H9 (cell line): ENCODE measurements at regions not wholly inside any gene's neighbourhood (a gene's known extent, or its start where the extent isn't known, plus 50 kb on each side); places are given as distances from the start of the nearest gene placed in this dataset.

ENCODE experiments used
- DNase-seq: peaks from one replicate; pipeline ENCODE4 v3.0.0-alpha.2; 2017
- H2AFZ ChIP-seq: one replicate; pipeline ENCODE4 v1.6.1; 2013; ENCODE audit warnings: mild to moderate bottlenecking, low read length, control low read depth, moderate library complexity
- H2AK5ac ChIP-seq: 2 replicates; pipeline ENCODE4 v1.6.1; 2013; ENCODE audit warnings: low read length, control low read depth, mixed read lengths; ENCODE audit not compliant: insufficient read length
- H2BK120ac ChIP-seq: one replicate; pipeline ENCODE4 v1.6.1; 2013; ENCODE audit warnings: low read depth, mild to moderate bottlenecking, low read length, control low read depth, inconsistent platforms; ENCODE audit not compliant: poor library complexity, severe bottlenecking
- H2BK12ac ChIP-seq: 2 replicates; pipeline ENCODE4 v1.6.1; 2013; ENCODE audit warnings: low read length, control low read depth, mixed read lengths, low read depth; ENCODE audit not compliant: insufficient read length
- H2BK15ac ChIP-seq: 2 replicates; pipeline ENCODE4 v1.6.1; 2013; ENCODE audit warnings: low read depth, low read length, control low read depth
- H2BK20ac ChIP-seq: one replicate; pipeline ENCODE4 v1.6.1; 2013; ENCODE audit warnings: low read depth, mild to moderate bottlenecking, low read length, control low read depth, inconsistent platforms; ENCODE audit not compliant: poor library complexity, severe bottlenecking
- H2BK5ac ChIP-seq: 2 replicates; pipeline ENCODE4 v1.6.1; 2013; ENCODE audit warnings: low read length, control low read depth, mixed read lengths; ENCODE audit not compliant: insufficient read length
- H3K14ac ChIP-seq: 2 replicates; pipeline ENCODE4 v1.6.1; 2013; ENCODE audit warnings: low read length, control low read depth; ENCODE audit not compliant: insufficient read depth
- H3K18ac ChIP-seq: 2 replicates; pipeline ENCODE4 v1.6.1; 2013; ENCODE audit warnings: low read depth, mild to moderate bottlenecking, mixed read lengths, low read length, control low read depth; ENCODE audit not compliant: insufficient read length
- H3K23ac ChIP-seq: 2 replicates; pipeline ENCODE4 v1.6.1; 2013; ENCODE audit warnings: low read length, control low read depth, mixed read lengths, low read depth; ENCODE audit not compliant: insufficient read length
- H3K23me2 ChIP-seq: 2 replicates; pipeline ENCODE4 v1.6.1; 2013; ENCODE audit warnings: low read depth, mild to moderate bottlenecking, mixed read lengths, low read length, control low read depth; ENCODE audit not compliant: insufficient read length, poor library complexity, severe bottlenecking
- H3K27ac ChIP-seq: 2 replicates; pipeline ENCODE4 v1.5.1; 2013; ENCODE audit warnings: low read length, control low read depth, mixed read lengths, low read depth; ENCODE audit not compliant: insufficient read length
- H3K27me3 ChIP-seq: 2 replicates; pipeline ENCODE4 v1.6.1; 2013; ENCODE audit warnings: low read length, control low read depth, inconsistent platforms; ENCODE audit not compliant: insufficient read depth
- H3K4ac ChIP-seq: 2 replicates; pipeline ENCODE4 v1.6.1; 2013; ENCODE audit warnings: low read depth, mild to moderate bottlenecking, control low read depth, inconsistent platforms, low read length, moderate library complexity
- H3K4me1 ChIP-seq: 2 replicates; pipeline ENCODE4 v1.6.1; 2013; ENCODE audit warnings: low read length, control low read depth, inconsistent platforms; ENCODE audit not compliant: insufficient read depth
- H3K4me2 ChIP-seq: 2 replicates; pipeline ENCODE4 v1.6.1; 2013; ENCODE audit warnings: low read length, control low read depth, mixed read lengths; ENCODE audit not compliant: insufficient read length, insufficient read depth
- H3K56ac ChIP-seq: 2 replicates; pipeline ENCODE4 v1.6.1; 2013; ENCODE audit warnings: low read depth, mild to moderate bottlenecking, mixed read lengths, low read length, control low read depth; ENCODE audit not compliant: insufficient read length
- H3K79me1 ChIP-seq: 2 replicates; pipeline ENCODE4 v1.6.1; 2013; ENCODE audit warnings: low read depth, mild to moderate bottlenecking, moderate library complexity, low read length, control low read depth, inconsistent platforms; ENCODE audit not compliant: insufficient read depth, poor library complexity, severe bottlenecking
- H3K79me2 ChIP-seq: 2 replicates; pipeline ENCODE4 v1.6.1; 2013; ENCODE audit warnings: low read length, control low read depth, inconsistent platforms; ENCODE audit not compliant: insufficient read depth
- H3K9ac ChIP-seq: 2 replicates; pipeline ENCODE4 v1.6.1; 2013; ENCODE audit warnings: low read length, control low read depth, mixed read lengths; ENCODE audit not compliant: insufficient read length; ENCODE audit errors: extremely low read depth
- H3K9me3 ChIP-seq: one replicate; pipeline ENCODE4 v1.6.1; 2013; ENCODE audit warnings: low read depth, low read length, inconsistent platforms; ENCODE audit not compliant: control insufficient read depth
- H3T11ph ChIP-seq: one replicate; pipeline ENCODE4 v1.6.1; 2013; ENCODE audit warnings: mild to moderate bottlenecking, low read length, control low read depth, inconsistent platforms
- H4K20me1 ChIP-seq: one replicate; pipeline ENCODE4 v1.6.1; 2013; ENCODE audit not compliant: control insufficient read depth, insufficient read length, insufficient read depth
- H4K5ac ChIP-seq: 2 replicates; pipeline ENCODE4 v1.6.1; 2013; ENCODE audit warnings: low read depth, mild to moderate bottlenecking, mixed read lengths, low read length, control low read depth; ENCODE audit not compliant: insufficient read length
- H4K8ac ChIP-seq: replicated peaks from 2 replicates; pipeline ENCODE4 v1.6.1; 2013; ENCODE audit warnings: low read length, control low read depth, mixed read lengths, low read depth; ENCODE audit not compliant: insufficient read length
- H4K91ac ChIP-seq: 2 replicates; pipeline ENCODE4 v1.6.1; 2013; ENCODE audit warnings: low read depth, mild to moderate bottlenecking, moderate library complexity, mixed read lengths, low read length, control low read depth; ENCODE audit not compliant: insufficient read length
- H3K27ac Mint-ChIP-seq, 3 experiments: 2 replicates in 2 of 3; 3 replicates in 1 of 3; pipeline ENCODE4 v1.8.0; 2020 to 2021; ENCODE audit warnings: mixed read lengths in 3 of 3, mild to moderate bottlenecking in 1 of 3, moderate library complexity in 1 of 3
- H3K27me3 Mint-ChIP-seq: 2 replicates; pipeline ENCODE4 v1.8.0; 2021; ENCODE audit warnings: low read depth, mild to moderate bottlenecking, moderate library complexity, mixed read lengths
- H3K36me3 Mint-ChIP-seq, 3 experiments: 2 replicates in 2 of 3; 3 replicates in 1 of 3; pipeline ENCODE4 v1.8.0; 2020 to 2021; ENCODE audit warnings: low read depth in 3 of 3, mixed read lengths in 3 of 3; ENCODE audit not compliant: insufficient read depth in 1 of 3
- H3K4me1 Mint-ChIP-seq, 2 experiments: 2 replicates each; pipeline ENCODE4 v1.8.0; 2020; ENCODE audit warnings: mixed read lengths in 2 of 2
- H3K4me3 Mint-ChIP-seq, 2 experiments: 2 replicates in 1 of 2; 3 replicates in 1 of 2; pipeline ENCODE4 v1.8.0; 2020 to 2021; ENCODE audit warnings: mild to moderate bottlenecking in 2 of 2, mixed read lengths in 2 of 2, moderate library complexity in 1 of 2
- H3K9me3 Mint-ChIP-seq, 2 experiments: 2 replicates in 1 of 2; 3 replicates in 1 of 2; pipeline ENCODE4 v1.8.0; 2020; ENCODE audit warnings: mild to moderate bottlenecking in 2 of 2, mixed read lengths in 2 of 2, moderate library complexity in 1 of 2
- CTCF ChIP-seq: fragments of 200-600 bp; sonication (generic); conservative IDR thresholded peaks from 3 replicates; pipeline ENCODE4 v1.8.0; 2021; ENCODE audit warnings: antibody characterized with exemption, mild to moderate bottlenecking
- WGBS: extraction: QIAGEN DNeasy Blood & Tissue Kit; methylation state at CpG from one replicate; pipeline ENCODE4 v1.1.7; 2013; ENCODE audit warnings: missing lambda C conversion rate, low lambda C conversion rate, mixed read lengths; ENCODE audit not compliant: insufficient read length; ENCODE audit errors: extremely low coverage; 5-methylcytosine and 5-hydroxymethylcytosine counted together

GRCh38 chr4:30354605-30355004 is 365.6 kb upstream of the PCDH7 start:
- H3T11ph ChIP-seq: no peak overlapping the region
- H3K9ac ChIP-seq: no peak overlapping the region
- no peaks in the 10 kb centered on the region for H3K79me2 ChIP-seq
- H3K23me2 ChIP-seq: no peaks in the 10 kb centered on the region
- no peaks in the 10 kb centered on the region; a peak in 1 of 5 replicates for H3K9me3 Mint-ChIP-seq
- DNase-seq: no peak
- no peak overlapping the region for H3K14ac ChIP-seq
- H3K27ac ChIP-seq: no peak overlapping the region
- H2AK5ac ChIP-seq: no peak overlapping the region
- no peak for TF ChIP-seq CTCF
- no peaks in the 10 kb centered on the region for H3K9me3 ChIP-seq
- H3K4me1 Mint-ChIP-seq: peaks cover 2 to 10% of the 10 kb centered on the region in 2 experiments; a peak in 1 of 4 replicates
- no peak overlapping the region for H3K4me3 Mint-ChIP-seq
- H2BK12ac ChIP-seq: no peak overlapping the region
- no peak overlapping the region for H4K8ac ChIP-seq
- H3K27me3 ChIP-seq: no peaks in the 10 kb centered on the region
- no peak overlapping the region for H2AFZ ChIP-seq
- H2BK20ac ChIP-seq: no peak overlapping the region
- no peaks in the 10 kb centered on the region for H3K79me1 ChIP-seq
- H3K4ac ChIP-seq: no peak overlapping the region
- H4K20me1 ChIP-seq: no peaks in the 10 kb centered on the region
- no peak overlapping the region for H3K23ac ChIP-seq
- no peaks in the 10 kb centered on the region for H3K4me1 ChIP-seq
- H2BK5ac ChIP-seq: no peak overlapping the region
- no peaks in the 10 kb centered on the region for H3K36me3 Mint-ChIP-seq
- H3K4me2 ChIP-seq: no peak overlapping the region
- no peak overlapping the region for H2BK15ac ChIP-seq
- no peak overlapping the region for H4K91ac ChIP-seq
- no peak overlapping the region for H3K18ac ChIP-seq
- no peak overlapping the region for H4K5ac ChIP-seq
- no CpG with 5 or more reads among the region's 1 CpG for WGBS
- no peak overlapping the region for H3K56ac ChIP-seq
- H3K27ac Mint-ChIP-seq: no peak overlapping the region
- H2BK120ac ChIP-seq: no peak overlapping the region
- H3K27me3 Mint-ChIP-seq: no peaks in the 10 kb centered on the region
